ENCODE measurements at regions not wholly inside any gene's neighbourhood (a gene's known extent, or its start where the extent isn't known, plus 50 kb on each side); places are given as distances from the start of the nearest gene placed in this dataset.

DNA sequence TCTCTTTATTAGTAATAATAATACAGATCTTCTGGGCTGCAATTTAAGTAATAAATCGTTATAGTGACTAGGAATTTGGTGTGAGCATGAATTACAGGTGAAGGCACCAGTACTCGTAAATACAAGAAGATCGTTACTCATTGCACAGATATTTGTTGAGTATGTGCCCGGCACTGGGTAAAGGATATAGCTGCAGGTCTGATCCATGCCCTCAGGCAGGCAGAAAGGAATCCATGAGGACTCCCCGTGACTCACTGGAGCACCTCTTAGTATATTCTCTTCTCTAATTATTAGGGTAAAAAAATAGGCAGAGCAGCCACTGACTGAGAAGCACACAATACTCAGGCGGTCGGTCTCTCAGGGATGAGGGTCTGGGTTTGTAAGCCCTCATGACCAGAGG, 868.3 kb downstream of the RAB28 start:
- H3K79me1 ChIP-seq (ENCODE audit: low read depth, low read length), result no peaks in the 10 kb centered on the region
- no peaks in the 10 kb centered on the region for H3K9me3 ChIP-seq (ENCODE audit: insufficient read depth in 2 of 2, low read depth in 1 of 2, low read length in 1 of 2)
- no peak overlapping the region for H3K4me3 ChIP-seq (ENCODE audit: extremely low read depth in 1 of 4, insufficient read depth in 2 of 4, low read depth in 3 of 4, low read length in 4 of 4)
- no peak overlapping the region for H3K14ac ChIP-seq (ENCODE audit: insufficient read length)
- POLR2A ChIA-PET (ENCODE audit: partially characterized antibody), result no interaction called here
- no peak overlapping the region for H2BK12ac ChIP-seq (ENCODE audit: low read depth, low read length)
- no peak for FAIRE-seq
- H3K9ac ChIP-seq (replicated peaks in 1 of 4; ENCODE audit: extremely low read depth in 1 of 4, low read depth in 3 of 4, low read length in 3 of 4), result no peak overlapping the region
- no peaks in the 10 kb centered on the region for H3K79me2 ChIP-seq (ENCODE audit: control insufficient read depth in 1 of 2, insufficient read depth in 2 of 2, low read length in 2 of 2)
- CTCF ChIA-PET (ENCODE audit: partially characterized antibody), result interaction anchor here (1.2 to 1.4 kb wide), 2 partner anchors 17 to 18 kb away, joined by 4 read pairs; no protein-coding TSS in a partner anchor
- no peak overlapping the region for H2BK120ac ChIP-seq (replicated peaks; ENCODE audit: low read depth, low read length)
- H3K4ac ChIP-seq (replicated peaks; ENCODE audit: insufficient read length, low read depth, low read length), result no peak overlapping the region
- no peak overlapping the region for H3K56ac ChIP-seq (replicated peaks; ENCODE audit: insufficient read length, low read depth, low read length)
- no peak overlapping the region for H2BK15ac ChIP-seq (ENCODE audit: low read length)
- no peak overlapping the region for H4K8ac ChIP-seq (ENCODE audit: extremely low read depth, insufficient read depth, low read length)
- no peak overlapping the region for H4K5ac ChIP-seq (ENCODE audit: insufficient read length, low read depth, low read length)
- no peak overlapping the region for H3K23ac ChIP-seq (ENCODE audit: insufficient read length)
- H2BK20ac ChIP-seq (ENCODE audit: low read length), result no peak overlapping the region
- no peak overlapping the region for H3K4me2 ChIP-seq (ENCODE audit: insufficient read depth in 1 of 2, low read depth in 2 of 2, low read length in 2 of 2)
- H3K36me3 ChIP-seq (ENCODE audit: control insufficient read depth in 2 of 4, insufficient read depth in 4 of 4, low read length in 3 of 4), result no peaks in the 10 kb centered on the region
- no peaks in the 10 kb centered on the region for H3K27me3 ChIP-seq (replicated peaks in 1 of 4; ENCODE audit: control insufficient read depth in 3 of 4, extremely low read depth in 1 of 4, insufficient read depth in 3 of 4, low read length in 3 of 4)
- no peak for DNase-seq (ENCODE audit: low read depth in 1 of 2, low spot score in 2 of 2)
- H2AFZ ChIP-seq (ENCODE audit: low read length), result no peak overlapping the region
- H2AK5ac ChIP-seq (ENCODE audit: low read depth, low read length), result no peak overlapping the region
- 94% methylated on average over 7 of the region's 7 CpGs; no CpG with 5 or more reads in 1 of the 2 experiments for WGBS, 2 experiments (ENCODE audit: extremely low coverage in 1 of 2, insufficient coverage in 1 of 2, insufficient read length in 1 of 2, insufficient replicate concordance in 2 of 2, low coverage in 1 of 2, low lambda C conversion rate in 2 of 2, missing lambda C conversion rate in 1 of 2)
- H3K4me1 ChIP-seq (replicated peaks in 1 of 4; ENCODE audit: control insufficient read depth in 3 of 4, insufficient read depth in 4 of 4, low read length in 3 of 4), result peaks cover 0 to 7% (median 1%) of the 10 kb centered on the region in 4 experiments; a peak in 1 of 7 replicates
- H4K20me1 ChIP-seq (replicated peaks in 1 of 2; ENCODE audit: control insufficient read depth in 1 of 2, insufficient read depth in 2 of 2, low read length in 2 of 2), result no peaks in the 10 kb centered on the region
- H3K18ac ChIP-seq (ENCODE audit: extremely low read depth, low read length), result no peak overlapping the region
- H3K23me2 ChIP-seq (ENCODE audit: low read depth, low read length), result no peaks in the 10 kb centered on the region
- H4K91ac ChIP-seq (replicated peaks; ENCODE audit: insufficient read length, low read length), result no peak overlapping the region
- no peak overlapping the region for H3K27ac ChIP-seq (ENCODE audit: low read depth, low read length)
- H2BK5ac ChIP-seq (ENCODE audit: low read depth, low read length), result no peak overlapping the region
- TF ChIP-seq CEBPB (IDR thresholded peaks at IDR 0.05; ENCODE audit: low read depth, low read length) (no peak), SAP30 (IDR thresholded peaks at IDR 0.05; ENCODE audit: insufficient read depth, insufficient replicate concordance, low read length) (no peak), TCF12 (IDR thresholded peaks at IDR 0.05; ENCODE audit: low read depth, low read length) (no peak), NRF1 (IDR thresholded peaks at IDR 0.05; ENCODE audit: low read depth, low read length) (no peak), HDAC6 (IDR thresholded peaks at IDR 0.05; ENCODE audit: low read depth, low read length) (no peak), CHD1 (IDR thresholded peaks at IDR 0.05; ENCODE audit: low read depth, low read length) (no peak), ZNF274 (IDR thresholded peaks at IDR 0.05; ENCODE audit: borderline replicate concordance, extremely low read depth, low read length) (no peak)
